ENCODE measurements at regions not wholly inside any gene's neighbourhood (a gene's known extent, or its start where the extent isn't known, plus 50 kb on each side); places are given as distances from the start of the nearest gene placed in this dataset.

GRCh38 chr18:10217211-10217610, 237.2 kb upstream of the APCDD1 start:
- TF ChIP-seq YY1 (IDR thresholded peaks at IDR 0.05; ENCODE audit: insufficient read depth, insufficient read length) (no peak), ZNF274 (IDR thresholded peaks at IDR 0.05; ENCODE audit: low read depth, low read length) (no peak), SUZ12 (IDR thresholded peaks at IDR 0.05; ENCODE audit: extremely low read depth, insufficient read depth, insufficient read length) (no peak)
